Stimulated activated CD4-positive, alpha-beta T cell treated with anti-CD3 and anti-CD28 coated beads, Interleukin-4, amount 100 ng/mL, for 48 hours (primary cell): ENCODE measurements at regions not wholly inside any gene's neighbourhood (a gene's known extent, or its start where the extent isn't known, plus 50 kb on each side); places are given as distances from the start of the nearest gene placed in this dataset.
"Not testable (repeated sequence)": the region's sequence is repeated elsewhere in the genome, so short reads cannot be mapped to it uniquely, and the experiment has no call there.

Experiments used
- DNase-seq, 2 donors: peaks; one replicate each; pipeline ENCODE4 v3.0.0-alpha.2; 2020; ENCODE audit warnings: low read depth in 2 of 2

DNA sequence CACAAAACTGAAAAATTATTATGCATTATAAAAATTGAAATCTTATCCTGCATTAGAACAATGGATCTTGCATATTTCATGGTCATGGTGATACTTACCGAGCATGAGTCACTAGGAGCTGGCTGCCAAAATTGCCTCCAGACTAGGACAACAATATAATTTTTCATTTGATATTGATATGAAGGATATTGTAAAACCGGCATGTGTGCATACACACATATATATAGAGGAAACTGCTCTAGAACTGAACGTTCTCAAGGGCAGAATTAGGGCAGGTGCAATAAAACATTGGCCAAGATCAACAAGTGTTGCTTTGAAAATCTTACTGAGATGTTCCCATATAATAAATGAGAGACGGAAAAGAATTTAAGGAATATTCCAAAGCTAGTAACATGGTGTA lies 319.4 kb upstream of the POU1F1 start:
- DNase-seq, result no peak

DNA sequence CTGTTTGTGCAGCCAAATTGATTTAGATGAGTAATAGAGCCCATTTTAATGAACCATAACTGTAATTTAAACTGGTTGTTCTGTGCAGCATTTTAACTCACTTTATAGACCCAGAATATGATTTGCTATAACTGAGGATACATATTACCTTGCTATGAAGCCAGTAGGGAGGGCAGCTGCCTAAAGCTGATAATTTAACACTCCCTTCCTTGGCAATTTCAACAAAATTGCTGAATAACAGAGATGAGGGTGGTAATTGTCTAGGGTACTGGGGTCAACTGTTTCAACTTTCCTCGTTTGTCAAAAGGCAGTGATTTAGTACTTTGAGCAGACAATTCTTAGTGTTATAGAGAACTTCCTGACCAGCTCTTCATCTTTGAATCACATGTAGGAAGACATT lies 304.9 kb upstream of the POU1F1 start:
- no peak for DNase-seq

DNA sequence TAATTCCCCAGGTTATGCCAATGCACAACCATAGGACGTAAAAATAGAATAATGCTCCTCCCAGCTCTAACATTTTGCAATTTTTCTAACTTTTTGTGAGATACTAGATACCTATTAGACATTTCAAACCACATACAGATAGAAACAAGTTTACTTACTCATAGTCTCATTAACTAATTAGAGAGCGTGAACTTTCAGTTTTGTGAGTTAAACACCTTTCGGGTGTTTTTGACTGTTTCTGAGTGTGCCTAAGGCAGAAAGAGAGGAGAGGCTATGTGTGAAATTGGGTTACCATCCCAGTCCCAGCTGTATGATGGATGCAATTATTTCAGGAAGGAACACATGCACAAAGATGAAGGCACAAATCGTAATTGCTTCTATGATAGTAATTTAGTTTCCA lies 300.4 kb upstream of the POU1F1 start:
- DNase-seq, result no peak

GRCh38 chr3:87575550-87575949 lies 299.2 kb upstream of the POU1F1 start:
- DNase-seq, result no peak

- DNase-seq, result no peak
Observed at GRCh38 chr3:87568331-87568730, 291.9 kb upstream of the POU1F1 start.

DNA sequence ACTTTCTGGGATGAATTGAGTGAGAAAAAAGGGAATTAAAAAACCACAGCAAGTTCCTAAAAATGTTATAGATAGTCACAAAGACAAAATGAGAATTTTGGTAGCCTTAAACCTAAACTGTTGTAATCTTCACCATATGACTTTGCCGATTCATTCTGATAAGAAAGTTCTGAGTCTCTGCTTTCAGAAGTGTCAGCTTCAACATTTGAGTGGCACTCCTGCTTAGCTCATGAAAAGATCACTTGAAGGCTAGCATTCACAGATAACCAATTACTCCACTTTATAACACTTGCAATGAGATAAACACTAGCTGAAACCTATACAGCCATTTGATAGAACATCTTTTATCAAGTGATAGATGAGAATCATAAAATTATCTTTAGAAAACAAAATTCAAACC lies 288.1 kb upstream of the POU1F1 start:
- no peak for DNase-seq

- DNase-seq, result no peak
Observed at GRCh38 chr3:87563712-87564111, 287.3 kb upstream of the POU1F1 start.

DNA sequence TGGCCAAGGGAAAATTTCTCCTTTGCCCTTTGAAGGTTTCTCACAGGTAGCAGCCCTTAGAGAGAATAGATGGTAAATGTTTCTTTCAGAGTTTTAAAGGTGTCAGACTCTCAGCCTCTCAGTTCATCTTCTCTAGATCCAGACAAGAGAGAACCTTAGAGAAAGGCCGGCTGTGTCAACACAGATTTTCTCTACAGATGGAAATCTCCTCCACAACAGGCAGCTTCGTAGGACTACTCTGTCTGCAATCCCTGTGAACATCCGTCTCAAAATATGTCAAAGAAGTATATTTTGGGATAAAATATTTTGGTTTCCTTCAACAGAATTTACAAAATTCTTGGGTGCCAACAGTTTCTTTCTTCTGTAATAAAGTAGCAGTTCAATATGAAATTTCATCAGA lies 282.1 kb upstream of the POU1F1 start:
- DNase-seq, result no peak

- DNase-seq, result no peak
Observed at GRCh38 chr3:87555290-87555689, 278.9 kb upstream of the POU1F1 start.

DNA sequence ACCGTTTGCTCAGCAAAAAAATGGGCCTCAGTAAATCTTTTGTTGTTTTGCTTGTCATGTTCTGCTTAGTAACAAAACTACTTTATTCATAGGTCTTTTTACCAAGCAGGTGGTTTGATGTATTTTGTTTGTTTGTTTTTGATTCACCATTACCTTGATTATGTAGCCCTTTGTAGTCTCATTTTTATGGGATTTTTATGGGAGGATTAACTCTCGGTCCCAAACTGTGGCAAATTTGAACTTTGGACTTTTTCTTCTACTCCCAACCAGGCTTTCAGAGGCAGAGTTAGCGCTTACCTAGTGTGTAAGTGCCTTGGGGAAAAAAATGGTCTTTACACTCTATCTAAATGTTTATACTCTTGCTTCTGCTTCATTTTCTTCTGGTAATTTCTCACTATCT lies 276.7 kb upstream of the POU1F1 start:
- no peak for DNase-seq

- DNase-seq, result no peak
Observed at GRCh38 chr3:87550892-87551291, 274.5 kb upstream of the POU1F1 start.

- no peak for DNase-seq
Observed at GRCh38 chr3:87549208-87549607, 272.8 kb upstream of the POU1F1 start.

- no peak for DNase-seq
Observed at GRCh38 chr3:87548271-87548670, 271.9 kb upstream of the POU1F1 start.

DNA sequence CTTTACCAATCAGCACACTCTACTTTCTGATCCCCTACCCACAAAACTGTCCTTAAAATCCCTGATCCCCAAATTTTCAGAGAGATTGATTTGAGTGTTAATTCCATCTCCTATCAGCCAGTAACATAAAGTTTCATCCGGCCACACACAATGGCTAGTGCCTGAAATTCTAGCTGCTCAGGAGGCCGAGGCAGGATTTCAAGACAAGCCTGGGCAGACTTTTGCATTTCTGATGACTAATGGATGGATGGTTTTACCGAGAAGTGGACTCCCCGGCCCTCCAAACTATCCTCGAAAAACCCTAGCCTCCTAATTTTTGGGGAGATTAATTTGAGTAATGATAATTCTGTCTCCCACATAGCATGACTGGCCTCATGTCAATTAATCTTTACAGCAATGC lies 269.8 kb upstream of the POU1F1 start:
- no peak for DNase-seq

GRCh38 chr3:87543408-87543807 lies 267.0 kb upstream of the POU1F1 start:
- not testable (repeated sequence) for DNase-seq

DNA sequence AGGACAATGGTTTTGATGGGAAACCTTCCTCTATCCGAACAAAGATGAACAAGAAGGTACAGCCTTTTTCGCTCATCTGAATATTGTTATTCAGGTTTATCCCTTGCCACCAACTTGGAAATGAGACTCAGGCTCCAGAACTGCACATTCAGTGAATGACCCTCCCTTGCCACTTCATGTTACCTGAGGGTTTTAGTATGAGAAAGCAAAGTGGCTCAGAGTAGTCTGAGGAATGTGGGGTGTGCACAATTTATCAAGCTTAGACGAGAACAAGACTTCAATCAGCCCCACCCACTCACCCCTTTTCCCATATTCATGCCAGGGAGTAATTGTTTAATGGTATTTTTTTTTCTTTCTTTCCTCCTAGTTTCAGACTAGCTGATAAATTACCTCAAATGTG lies 265.3 kb upstream of the POU1F1 start:
- no peak for DNase-seq

DNA sequence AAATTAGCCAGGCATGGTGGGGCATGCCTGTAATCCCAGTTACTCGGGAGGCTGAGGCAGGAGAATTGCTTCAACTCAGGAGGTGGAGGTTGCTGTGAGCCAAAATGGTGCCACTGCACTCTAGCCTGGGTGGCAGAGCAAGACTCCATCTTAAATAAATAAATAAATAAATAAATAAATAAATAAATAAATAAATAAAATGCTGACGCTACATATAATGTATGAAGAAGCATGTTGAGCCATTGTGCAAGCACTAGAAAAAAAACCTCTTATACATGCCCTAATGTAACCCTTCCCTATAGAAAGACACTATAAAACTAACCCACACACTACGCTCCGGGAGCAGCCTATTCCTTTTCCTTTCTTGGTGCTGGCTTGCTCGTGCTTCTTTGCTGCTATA lies 262.3 kb upstream of the POU1F1 start:
- DNase-seq, result not testable (repeated sequence)

GRCh38 chr3:87509401-87509800 lies 233.0 kb upstream of the POU1F1 start:
- no peak for DNase-seq

- DNase-seq, result no peak
Observed at GRCh38 chr3:87508921-87509320, 232.5 kb upstream of the POU1F1 start.

DNA sequence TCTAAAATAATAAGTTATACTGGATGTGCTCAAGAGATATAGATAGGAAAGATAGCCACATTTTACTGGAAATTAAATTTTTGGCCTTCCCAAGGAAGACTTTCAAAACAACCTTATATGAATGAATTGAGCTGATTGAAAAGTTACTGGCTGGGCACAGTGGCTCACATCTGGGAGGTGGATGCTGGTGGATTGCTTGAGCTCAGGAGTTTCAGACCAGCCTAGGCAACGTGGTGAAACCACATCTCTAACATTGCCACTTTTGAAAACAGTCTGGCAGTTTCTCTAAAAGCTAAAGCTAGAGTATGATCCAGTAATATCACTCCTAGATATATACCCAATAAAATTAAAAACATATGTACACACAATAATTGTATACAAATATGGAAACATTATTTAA lies 231.4 kb upstream of the POU1F1 start:
- DNase-seq, result no peak

DNA sequence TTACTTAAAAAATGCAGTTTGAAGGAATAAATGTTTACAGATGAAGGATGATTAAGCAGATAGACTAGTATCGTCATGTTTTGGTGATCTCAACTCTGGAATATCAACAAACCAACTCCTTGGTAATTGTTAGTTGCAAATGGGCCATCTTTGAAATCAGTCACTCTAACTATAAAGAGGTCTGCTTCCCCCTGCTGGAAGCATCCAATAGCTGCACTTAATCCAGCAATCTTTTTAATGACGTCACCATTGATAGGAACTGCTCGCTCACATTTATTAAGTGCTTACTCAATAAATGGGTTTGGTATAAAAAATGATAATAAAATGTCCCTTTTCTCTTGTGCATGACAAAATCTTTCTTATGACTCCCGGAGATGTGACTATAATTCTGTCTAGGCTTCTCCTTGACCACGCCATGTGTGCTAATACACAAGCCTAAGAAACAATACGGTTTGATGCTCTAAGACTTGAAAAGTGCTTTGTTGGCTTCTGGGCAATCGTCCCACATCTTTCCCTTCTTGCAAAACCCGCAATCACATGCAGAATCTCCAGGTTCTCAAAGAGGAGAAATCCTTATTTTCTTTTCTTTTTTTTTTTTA lies 227.6 kb upstream of the POU1F1 start:
- DNase-seq, result no peak

DNA sequence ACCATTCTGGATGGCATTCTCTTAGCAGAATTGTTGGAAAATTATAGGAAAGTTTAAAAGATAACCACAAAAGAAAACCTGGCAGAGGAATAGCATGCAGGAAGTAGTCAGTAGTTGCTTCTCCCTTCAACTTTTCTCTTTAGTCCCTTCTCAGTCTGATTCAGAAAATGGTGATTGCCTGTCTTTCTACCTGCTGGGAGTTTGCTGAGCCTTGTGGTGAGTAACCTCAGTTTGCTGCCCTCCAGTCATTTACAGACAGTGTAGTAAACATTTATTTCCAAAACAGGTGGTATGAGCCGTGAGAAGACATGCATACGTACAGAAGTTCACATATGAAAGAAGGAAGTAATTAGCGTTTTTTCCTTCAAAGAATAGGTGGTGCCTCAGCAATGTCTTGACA lies 224.7 kb upstream of the POU1F1 start:
- no peak for DNase-seq

GRCh38 chr3:87498358-87499080 lies 222.1 kb upstream of the POU1F1 start:
- no peak for DNase-seq

- DNase-seq, result no peak
Observed at GRCh38 chr3:87495938-87496337, 219.6 kb upstream of the POU1F1 start.
